Natural killer cell (primary cell): ENCODE measurements at regions not wholly inside any gene's neighbourhood (a gene's known extent, or its start where the extent isn't known, plus 50 kb on each side); places are given as distances from the start of the nearest gene placed in this dataset.

Source experiments
- ATAC-seq, 3 donors: fragments of 150-1000 bp in 2 of 3; fragments of 200-7000 bp in 1 of 3; cut with Tn5 transposase; 1 replicate in 1 of 3; 2 replicates in 2 of 3; pipeline ENCODE4 v1.10.0; 2021; ENCODE audit warnings: mild to moderate bottlenecking in 2 of 3, moderate library complexity in 2 of 3
- DNase-seq, 2 donors: peaks; one replicate each; pipeline versions ENCODE4 v3.0.0 to v3.0.0-alpha.2; 2013 to 2021; ENCODE audit warnings: mixed read lengths in 1 of 2
- H3K27ac ChIP-seq: one replicate; pipeline ENCODE4 v1.5.1; 2013; ENCODE audit warnings: mild to moderate bottlenecking, low read length
- H3K27me3 ChIP-seq: one replicate; pipeline ENCODE4 v1.6.1; 2013; ENCODE audit warnings: low read length; ENCODE audit not compliant: control insufficient read depth, insufficient read depth
- H3K36me3 ChIP-seq: one replicate; pipeline ENCODE4 v1.6.1; 2013; ENCODE audit warnings: low read length; ENCODE audit not compliant: control insufficient read depth, insufficient read depth
- H3K4me1 ChIP-seq: one replicate; pipeline ENCODE4 v1.6.1; 2013; ENCODE audit warnings: low read length; ENCODE audit not compliant: control insufficient read depth, insufficient read depth
- H3K4me3 ChIP-seq: one replicate; pipeline ENCODE4 v1.5.1; 2013; ENCODE audit warnings: low read length
- H3K9me3 ChIP-seq: one replicate; pipeline ENCODE4 v1.6.1; 2013; ENCODE audit warnings: low read length; ENCODE audit not compliant: control insufficient read depth, insufficient read depth
- H3K27ac Mint-ChIP-seq, 2 donors: one replicate each; pipeline ENCODE4 v1.8.0; 2022; ENCODE audit warnings: mild to moderate bottlenecking in 2 of 2, mixed read lengths in 2 of 2, moderate library complexity in 1 of 2
- H3K27me3 Mint-ChIP-seq, 2 donors: one replicate each; pipeline ENCODE4 v1.8.0; 2022; ENCODE audit warnings: low read depth in 2 of 2, mixed read lengths in 2 of 2
- H3K36me3 Mint-ChIP-seq: one replicate; pipeline ENCODE4 v1.8.0; 2022; ENCODE audit warnings: mixed read lengths
- H3K4me1 Mint-ChIP-seq, 2 donors: one replicate each; pipeline ENCODE4 v1.8.0; 2022; ENCODE audit warnings: mixed read lengths in 2 of 2
- H3K4me3 Mint-ChIP-seq: one replicate; pipeline ENCODE4 v1.8.0; 2022; ENCODE audit warnings: mild to moderate bottlenecking, moderate library complexity, mixed read lengths
- H3K9me3 Mint-ChIP-seq, 2 donors: one replicate each; pipeline ENCODE4 v1.8.0; 2022; ENCODE audit warnings: mixed read lengths in 2 of 2
- CTCF ChIP-seq: fragments of 200-600 bp; IDR thresholded peaks from one replicate; pipeline ENCODE4 v1.8.0; 2022; ENCODE audit warnings: antibody characterized with exemption
- WGBS: methylation state at CpG from one replicate; pipeline ENCODE4 v1.1.7; 2013; ENCODE audit warnings: missing lambda C conversion rate; ENCODE audit not compliant: insufficient coverage; 5-methylcytosine and 5-hydroxymethylcytosine counted together
- intact Hi-C: fragments of 100-400 bp; cut with micrococcal nuclease; formaldehyde crosslinking; loops from one replicate; pipeline ENCODE4 v1.14.2; 2022

- no peak for DNase-seq
- Mint-ChIP-seq H3K9me3 (peaks cover 15 to 16% of the 10 kb centered on the region in 2 donors), H3K4me1 (no peaks in the 10 kb centered on the region), H3K4me3 (no peak overlapping the region), H3K27me3 (no peaks in the 10 kb centered on the region), H3K36me3 (no peaks in the 10 kb centered on the region), H3K27ac (no peak overlapping the region)
- H3K36me3 ChIP-seq = no peaks in the 10 kb centered on the region
- H3K9me3 ChIP-seq = peaks cover 11% of the 10 kb centered on the region
- H3K27ac ChIP-seq = no peak overlapping the region
- no peak for TF ChIP-seq CTCF
- ATAC-seq = no peak
- intact Hi-C loops = no loop called here
- no peak overlapping the region for H3K4me3 ChIP-seq
- H3K4me1 ChIP-seq = no peaks in the 10 kb centered on the region
- WGBS = 63% methylated on average over 2 of the region's 3 CpGs
- H3K27me3 ChIP-seq = no peaks in the 10 kb centered on the region
Observed at GRCh38 chr5:145489516-145489915, 345.6 kb downstream of the PRELID2 start.

- intact Hi-C loops = no loop called here
- H3K4me3 ChIP-seq = no peak overlapping the region
- peaks cover 15 to 16% of the 10 kb centered on the region in 2 donors for H3K9me3 Mint-ChIP-seq
- WGBS = 88% methylated on average over 1 of the region's 1 CpG
- H3K27ac Mint-ChIP-seq = no peak overlapping the region
- peaks cover 6% of the 10 kb centered on the region for H3K9me3 ChIP-seq
- H3K36me3 ChIP-seq = no peaks in the 10 kb centered on the region
- no peaks in the 10 kb centered on the region for H3K27me3 Mint-ChIP-seq
- no peak for DNase-seq
- no peaks in the 10 kb centered on the region for H3K36me3 Mint-ChIP-seq
- H3K4me1 ChIP-seq = no peaks in the 10 kb centered on the region
- no peak for ATAC-seq
- no peaks in the 10 kb centered on the region for H3K4me1 Mint-ChIP-seq
- H3K27ac ChIP-seq = no peak overlapping the region
- H3K4me3 Mint-ChIP-seq = no peak overlapping the region
- no peaks in the 10 kb centered on the region for H3K27me3 ChIP-seq
- no peak for TF ChIP-seq CTCF
Observed at GRCh38 chr5:145484158-145484557, 351.0 kb downstream of the PRELID2 start.

- Histone ChIP-seq H3K27ac (no peak overlapping the region), H3K4me1 (no peaks in the 10 kb centered on the region), H3K36me3 (no peaks in the 10 kb centered on the region), H3K9me3 (peaks cover 8% of the 10 kb centered on the region), H3K27me3 (no peaks in the 10 kb centered on the region), H3K4me3 (no peak overlapping the region)
- ATAC-seq (no peak), DNase-seq (no peak)
- Mint-ChIP-seq H3K36me3 (no peaks in the 10 kb centered on the region), H3K27me3 (no peaks in the 10 kb centered on the region), H3K27ac (no peak overlapping the region), H3K4me3 (no peak overlapping the region), H3K9me3 (peaks cover 19% of the 10 kb centered on the region in 2 donors), H3K4me1 (no peaks in the 10 kb centered on the region)
- intact Hi-C loops = no loop called here
- TF ChIP-seq CTCF = no peak
Observed at GRCh38 chr5:145483212-145483611, 351.9 kb downstream of the PRELID2 start.

DNA sequence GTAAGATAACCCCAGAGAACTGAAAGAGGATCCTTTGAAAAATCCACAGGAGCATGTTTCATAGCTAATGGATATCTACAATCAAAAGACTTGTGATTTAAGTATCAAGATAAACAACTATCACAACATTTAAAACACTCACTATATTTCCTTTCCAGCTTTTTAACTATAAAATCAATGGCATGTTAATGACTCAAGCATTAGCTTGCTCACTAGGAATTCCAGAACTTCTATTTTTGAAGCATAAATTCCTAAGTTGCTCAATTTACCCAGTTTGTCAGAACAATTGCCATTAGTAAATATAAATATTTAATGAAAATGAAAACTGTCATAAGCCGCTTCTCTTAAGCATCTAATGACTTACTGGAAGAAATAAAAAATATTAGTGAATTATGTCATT is 355.3 kb downstream of the PRELID2 start:
- no peak for DNase-seq

More for the DNA sequence above, 355.3 kb downstream of the PRELID2 start:
- Histone ChIP-seq H3K36me3 (no peaks in the 10 kb centered on the region), H3K9me3 (peaks cover 10% of the 10 kb centered on the region), H3K4me1 (no peaks in the 10 kb centered on the region), H3K27ac (no peak overlapping the region), H3K27me3 (no peaks in the 10 kb centered on the region), H3K4me3 (no peak overlapping the region)
- Mint-ChIP-seq H3K4me3 (no peak overlapping the region), H3K4me1 (no peaks in the 10 kb centered on the region), H3K27me3 (no peaks in the 10 kb centered on the region), H3K36me3 (no peaks in the 10 kb centered on the region), H3K27ac (no peak overlapping the region), H3K9me3 (peaks cover 15 to 20% of the 10 kb centered on the region in 2 donors)
- no peak for TF ChIP-seq CTCF
- intact Hi-C loops = no loop called here
- no peak for ATAC-seq
- WGBS = no CpG with 5 or more reads among the region's 1 CpG
